Activated T-cell treated with anti-CD3 and anti-CD28 coated beads, Interleukin-2, amount 50 U/mL, for 4 hours (primary cell): ENCODE measurements at regions not wholly inside any gene's neighbourhood (a gene's known extent, or its start where the extent isn't known, plus 50 kb on each side); places are given as distances from the start of the nearest gene placed in this dataset.

Experiments
- ATAC-seq, 2 donors: fragments of 200-7000 bp; cut with Tn5 transposase; one replicate each; pipeline ENCODE4 v1.10.0; 2021
- DNase-seq: peaks from one replicate; pipeline ENCODE4 v3.0.0-alpha.2; 2020
- H3K27me3 Mint-ChIP-seq: one replicate; pipeline ENCODE4 v1.8.0; 2021; ENCODE audit warnings: low read depth, mixed read lengths
- H3K36me3 Mint-ChIP-seq: one replicate; pipeline ENCODE4 v1.8.0; 2022; ENCODE audit warnings: mixed read lengths; ENCODE audit not compliant: insufficient read depth
- H3K4me1 Mint-ChIP-seq: one replicate; pipeline ENCODE4 v1.8.0; 2021; ENCODE audit warnings: low read depth, mixed read lengths
- H3K4me3 Mint-ChIP-seq: one replicate; pipeline ENCODE4 v1.8.0; 2021; ENCODE audit warnings: mild to moderate bottlenecking, moderate library complexity, mixed read lengths
- H3K9me3 Mint-ChIP-seq: one replicate; pipeline ENCODE4 v1.8.0; 2021; ENCODE audit warnings: mixed read lengths

- H3K27me3 Mint-ChIP-seq: no peaks in the 10 kb centered on the region
- DNase-seq (no peak), ATAC-seq (no peak)
- H3K9me3 Mint-ChIP-seq: no peaks in the 10 kb centered on the region
- no peaks in the 10 kb centered on the region for H3K36me3 Mint-ChIP-seq
- H3K4me1 Mint-ChIP-seq: peaks cover 17% of the 10 kb centered on the region
- no peak overlapping the region for H3K4me3 Mint-ChIP-seq
Observed at GRCh38 chr6:4607793-4608192, 168.4 kb upstream of the CDYL start.

GRCh38 chr6:4606821-4607704 is 169.1 kb upstream of the CDYL start:
- no peak for DNase-seq
- no peak for ATAC-seq
- Mint-ChIP-seq H3K4me1 (peaks cover 17% of the 10 kb centered on the region), H3K36me3 (no peaks in the 10 kb centered on the region), H3K4me3 (no peak overlapping the region), H3K9me3 (no peaks in the 10 kb centered on the region), H3K27me3 (no peaks in the 10 kb centered on the region)

GRCh38 chr6:4606016-4606415 is 170.2 kb upstream of the CDYL start:
- H3K36me3 Mint-ChIP-seq: no peaks in the 10 kb centered on the region
- no peaks in the 10 kb centered on the region for H3K9me3 Mint-ChIP-seq
- H3K4me3 Mint-ChIP-seq: no peak overlapping the region
- no peak for DNase-seq
- no peaks in the 10 kb centered on the region for H3K27me3 Mint-ChIP-seq
- H3K4me1 Mint-ChIP-seq: peaks cover 16% of the 10 kb centered on the region
- no peak for ATAC-seq

- Mint-ChIP-seq H3K27me3 (peaks cover 6% of the 10 kb centered on the region), H3K4me3 (no peak overlapping the region), H3K4me1 (peaks cover 5% of the 10 kb centered on the region), H3K9me3 (no peaks in the 10 kb centered on the region), H3K36me3 (no peaks in the 10 kb centered on the region)
- ATAC-seq (no peak), DNase-seq (no peak)
Observed at GRCh38 chr6:4603856-4604369, 172.3 kb upstream of the CDYL start.

- H3K27me3 Mint-ChIP-seq: peaks cover 6% of the 10 kb centered on the region
- DNase-seq: no peak
- no peak for ATAC-seq
- no peaks in the 10 kb centered on the region for H3K36me3 Mint-ChIP-seq
- no peak overlapping the region for H3K4me3 Mint-ChIP-seq
- H3K9me3 Mint-ChIP-seq: no peaks in the 10 kb centered on the region
- peaks cover 5% of the 10 kb centered on the region for H3K4me1 Mint-ChIP-seq
Observed at GRCh38 chr6:4603291-4603690, 172.9 kb upstream of the CDYL start.

- no peak for DNase-seq
- H3K4me1 Mint-ChIP-seq: no peaks in the 10 kb centered on the region
- no peak overlapping the region for H3K4me3 Mint-ChIP-seq
- H3K36me3 Mint-ChIP-seq: no peaks in the 10 kb centered on the region
- H3K9me3 Mint-ChIP-seq: no peaks in the 10 kb centered on the region
- ATAC-seq: no peak
- peaks cover 6% of the 10 kb centered on the region for H3K27me3 Mint-ChIP-seq
Observed at GRCh38 chr6:4599924-4600323, 176.3 kb upstream of the CDYL start.

GRCh38 chr6:4598384-4598995 is 177.7 kb upstream of the CDYL start:
- no peaks in the 10 kb centered on the region for H3K36me3 Mint-ChIP-seq
- H3K27me3 Mint-ChIP-seq: peaks cover 6% of the 10 kb centered on the region
- ATAC-seq (no peak), DNase-seq (no peak)
- no peak overlapping the region for H3K4me3 Mint-ChIP-seq
- peaks cover 2% of the 10 kb centered on the region for H3K4me1 Mint-ChIP-seq
- H3K9me3 Mint-ChIP-seq: no peaks in the 10 kb centered on the region

GRCh38 chr6:4593951-4594350 is 182.3 kb upstream of the CDYL start:
- Mint-ChIP-seq H3K36me3 (no peaks in the 10 kb centered on the region), H3K27me3 (peaks cover 3% of the 10 kb centered on the region), H3K4me1 (peaks cover 2% of the 10 kb centered on the region), H3K9me3 (no peaks in the 10 kb centered on the region), H3K4me3 (no peak overlapping the region)
- ATAC-seq (peak in 1 of 2 donors; percentile 18), DNase-seq (no peak)

- Mint-ChIP-seq H3K27me3 (peaks cover 3% of the 10 kb centered on the region), H3K36me3 (no peaks in the 10 kb centered on the region), H3K4me1 (peaks cover 2% of the 10 kb centered on the region), H3K9me3 (no peaks in the 10 kb centered on the region), H3K4me3 (no peak overlapping the region)
- ATAC-seq (no peak), DNase-seq (no peak)
Observed at GRCh38 chr6:4592026-4592425, 184.2 kb upstream of the CDYL start.

- Mint-ChIP-seq H3K36me3 (no peaks in the 10 kb centered on the region), H3K4me3 (no peak overlapping the region), H3K9me3 (no peaks in the 10 kb centered on the region), H3K4me1 (peaks cover 2% of the 10 kb centered on the region), H3K27me3 (peaks cover 4% of the 10 kb centered on the region)
- no peak for DNase-seq
- no peak for ATAC-seq
Observed at GRCh38 chr6:4591218-4591617, 185.0 kb upstream of the CDYL start.

GRCh38 chr6:4589295-4589694 is 186.9 kb upstream of the CDYL start:
- no peak overlapping the region for H3K4me3 Mint-ChIP-seq
- H3K4me1 Mint-ChIP-seq: peaks cover 2% of the 10 kb centered on the region
- H3K27me3 Mint-ChIP-seq: peaks cover 4% of the 10 kb centered on the region
- ATAC-seq: no peak
- no peaks in the 10 kb centered on the region for H3K36me3 Mint-ChIP-seq
- H3K9me3 Mint-ChIP-seq: no peaks in the 10 kb centered on the region
- DNase-seq: no peak

- H3K4me1 Mint-ChIP-seq: no peaks in the 10 kb centered on the region
- H3K4me3 Mint-ChIP-seq: no peak overlapping the region
- no peaks in the 10 kb centered on the region for H3K9me3 Mint-ChIP-seq
- no peak for DNase-seq
- no peak for ATAC-seq
- H3K27me3 Mint-ChIP-seq: peaks cover 4% of the 10 kb centered on the region
- H3K36me3 Mint-ChIP-seq: no peaks in the 10 kb centered on the region
Observed at GRCh38 chr6:4588581-4588980, 187.6 kb upstream of the CDYL start.

GRCh38 chr6:4588163-4588562 is 188.0 kb upstream of the CDYL start:
- Mint-ChIP-seq H3K27me3 (peaks cover 4% of the 10 kb centered on the region), H3K4me1 (no peaks in the 10 kb centered on the region), H3K9me3 (no peaks in the 10 kb centered on the region), H3K36me3 (no peaks in the 10 kb centered on the region), H3K4me3 (no peak overlapping the region)
- no peak for ATAC-seq
- DNase-seq: no peak

- no peak for DNase-seq
- no peak for ATAC-seq
Observed at GRCh38 chr6:4587171-4587570, 189.0 kb upstream of the CDYL start.

GRCh38 chr6:4586469-4586859 is 189.7 kb upstream of the CDYL start:
- Mint-ChIP-seq H3K27me3 (peaks cover 4% of the 10 kb centered on the region), H3K4me1 (no peaks in the 10 kb centered on the region), H3K36me3 (no peaks in the 10 kb centered on the region), H3K4me3 (no peak overlapping the region), H3K9me3 (no peaks in the 10 kb centered on the region)
- ATAC-seq (no peak), DNase-seq (no peak)

More at GRCh38 chr6:4587171-4587570, 189.0 kb upstream of the CDYL start:
- Mint-ChIP-seq H3K36me3 (no peaks in the 10 kb centered on the region), H3K4me3 (no peak overlapping the region), H3K9me3 (no peaks in the 10 kb centered on the region), H3K4me1 (no peaks in the 10 kb centered on the region), H3K27me3 (peaks cover 4% of the 10 kb centered on the region)
